Frontal cortex (tissue), 3 donors: ENCODE measurements at regions not wholly inside any gene's neighbourhood (a gene's known extent, or its start where the extent isn't known, plus 50 kb on each side); places are given as distances from the start of the nearest gene placed in this dataset.
"Not testable (repeated sequence)": the region's sequence is repeated elsewhere in the genome, so short reads cannot be mapped to it uniquely, and the experiment has no call there.

Experiments used
- DNase-seq, 2 donors: peaks; one replicate each; pipeline ENCODE4 v3.0.0; 2012; ENCODE audit warnings: low spot score in 2 of 2
- FAIRE-seq: peaks from 2 replicates; lab custom pipeline; 2012; peaks lifted over from hg19 to GRCh38; lab: Jason Lieb, UNC
- donor health status: control.
- donor health status: control.
- donor health status: control.

GRCh38 chr4:74543231-74543781 lies 98.4 kb downstream of the AREG start:
- DNase-seq (no peak), FAIRE-seq (no peak)

DNA sequence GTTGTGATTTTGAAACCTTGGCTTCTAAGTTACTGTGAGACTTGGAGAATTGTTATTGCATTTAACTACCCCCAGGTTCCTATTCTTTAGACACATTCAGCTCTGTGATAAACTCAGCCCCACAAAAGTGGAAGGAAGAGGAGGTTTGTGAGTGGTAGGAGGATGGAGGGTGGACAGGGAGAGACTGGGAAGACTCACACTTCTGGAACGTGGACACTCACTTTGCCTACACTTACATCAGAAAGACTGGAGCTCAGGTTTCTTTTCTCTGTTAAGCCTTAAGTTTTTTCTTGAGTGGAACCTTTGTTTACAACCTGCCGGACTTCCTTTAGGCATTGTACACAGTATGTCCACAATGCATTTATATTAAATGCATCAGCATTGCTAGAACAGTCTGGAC lies 99.0 kb downstream of the AREG start:
- DNase-seq: no peak
- FAIRE-seq: no peak

GRCh38 chr4:74544655-74545361 lies 99.9 kb downstream of the AREG start:
- no peak for DNase-seq
- no peak for FAIRE-seq

- no peak for FAIRE-seq
- DNase-seq: no peak
Measured at GRCh38 chr4:74545448-74545847, 100.5 kb downstream of the AREG start.

DNA sequence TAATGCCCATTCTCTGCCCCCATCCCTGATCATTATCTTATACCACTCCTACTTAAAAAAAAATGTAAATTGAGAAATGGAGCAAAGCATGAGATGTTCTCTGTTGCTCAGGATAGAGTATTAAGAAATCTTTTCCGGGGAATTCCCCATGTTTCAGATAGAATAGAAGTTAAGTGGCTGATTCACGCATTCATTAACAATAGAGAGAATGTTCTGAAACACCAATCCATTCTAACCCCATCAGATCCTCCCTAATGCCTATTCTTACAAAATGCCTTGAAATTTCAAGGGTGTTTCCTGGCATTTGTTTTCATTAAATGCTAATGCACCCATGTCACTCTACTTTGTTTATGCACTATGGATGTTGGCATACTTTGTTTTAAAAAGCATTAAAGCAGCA lies 101.1 kb downstream of the AREG start:
- DNase-seq (no peak), FAIRE-seq (no peak)

DNA sequence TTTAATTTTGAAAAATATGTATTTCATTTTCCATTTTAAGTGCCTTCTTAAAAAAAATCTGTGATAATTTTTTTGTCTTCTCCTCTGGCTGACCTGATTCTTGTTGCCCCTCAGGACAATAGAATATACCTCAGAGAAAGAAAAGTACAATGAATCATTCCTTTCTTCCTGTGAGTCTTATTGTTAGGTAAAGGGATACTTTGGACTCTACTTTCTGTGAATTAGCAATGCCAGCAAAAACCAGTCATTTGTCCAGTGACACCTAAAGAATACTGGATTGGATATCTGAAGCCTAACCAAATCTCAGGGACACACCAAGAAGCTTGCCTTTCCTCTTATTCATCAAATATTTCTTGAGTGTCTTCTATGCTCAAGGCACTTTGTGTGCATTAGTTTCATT lies 102.1 kb downstream of the AREG start:
- no peak for DNase-seq
- no peak for FAIRE-seq

- DNase-seq (no peak), FAIRE-seq (no peak)
Measured at GRCh38 chr4:74548561-74548960, 103.6 kb downstream of the AREG start.

DNA sequence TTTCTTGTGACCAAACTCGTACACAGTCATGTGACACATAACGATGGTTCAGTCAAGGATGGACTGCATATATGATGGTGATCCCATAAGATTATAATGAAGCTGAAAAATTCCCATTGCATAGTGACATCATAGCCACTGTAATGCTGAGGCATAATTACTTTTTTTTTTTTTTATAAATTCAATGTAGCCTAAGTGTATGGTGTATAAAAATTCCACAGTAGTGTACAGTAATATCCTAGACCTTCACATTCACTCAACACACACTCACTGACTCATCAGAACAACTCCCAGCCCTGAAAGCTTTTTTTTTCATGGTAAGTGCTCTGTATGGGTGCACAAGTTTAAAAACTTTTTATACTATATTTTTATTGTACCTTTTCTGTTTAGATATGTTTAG lies 105.0 kb downstream of the AREG start:
- DNase-seq: no peak
- FAIRE-seq: no peak

DNA sequence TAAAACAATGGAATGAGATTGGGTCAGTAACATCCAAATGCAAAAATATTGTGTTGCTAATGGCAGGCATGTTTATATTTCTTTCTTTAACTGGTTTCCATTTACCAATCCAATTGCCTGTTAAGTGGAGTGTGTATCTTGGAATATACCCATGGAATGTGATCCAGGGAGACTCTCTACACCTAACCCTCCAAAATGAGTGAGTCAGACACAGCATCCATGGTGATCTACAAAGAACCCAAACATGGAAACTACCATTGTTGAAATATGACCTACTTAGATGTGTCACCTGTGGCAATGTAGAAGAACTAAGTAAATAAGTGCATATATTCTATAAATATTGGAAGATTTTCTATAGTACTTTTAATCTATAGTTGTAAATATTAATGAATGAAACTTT lies 110.3 kb downstream of the AREG start:
- FAIRE-seq (no peak), DNase-seq (no peak)

DNA sequence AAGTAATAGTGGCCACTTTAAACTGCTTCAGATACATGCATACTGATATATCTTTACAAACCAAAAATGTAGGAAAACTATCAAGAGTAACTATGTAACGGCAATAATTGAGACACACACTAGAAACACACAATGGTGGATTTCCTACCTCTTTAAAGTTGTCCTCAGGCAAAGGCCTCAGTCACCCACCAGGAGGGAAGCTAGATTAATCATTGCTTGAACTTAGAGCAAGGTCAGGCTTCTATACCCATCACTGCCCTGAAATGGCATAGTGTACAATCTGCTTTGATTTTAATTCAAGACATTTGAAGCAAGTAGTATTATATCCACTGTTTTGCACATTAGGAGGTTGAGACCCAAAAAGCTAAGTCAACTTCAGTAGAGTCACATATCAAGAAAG lies 110.9 kb downstream of the AREG start:
- DNase-seq (no peak), FAIRE-seq (no peak)

DNA sequence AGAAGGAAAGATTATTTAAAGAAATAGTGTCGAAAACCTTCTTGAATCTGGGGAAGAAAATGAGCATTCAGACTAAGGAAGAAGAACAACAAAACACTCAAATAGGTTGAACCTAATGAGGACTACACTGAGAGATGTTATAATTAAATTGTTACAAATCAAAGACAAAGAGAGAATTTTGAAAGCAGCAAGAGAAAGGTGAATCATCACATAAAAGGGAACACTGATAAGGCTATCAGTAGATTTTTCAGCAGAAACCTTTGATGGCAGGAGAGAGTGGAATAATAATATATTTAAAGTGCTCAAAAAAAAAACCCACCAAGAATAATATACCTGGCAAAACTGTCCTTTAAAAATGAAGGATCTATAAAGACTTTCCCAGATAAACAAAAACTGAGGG lies 114.9 kb downstream of the AREG start:
- no peak for FAIRE-seq

DNA sequence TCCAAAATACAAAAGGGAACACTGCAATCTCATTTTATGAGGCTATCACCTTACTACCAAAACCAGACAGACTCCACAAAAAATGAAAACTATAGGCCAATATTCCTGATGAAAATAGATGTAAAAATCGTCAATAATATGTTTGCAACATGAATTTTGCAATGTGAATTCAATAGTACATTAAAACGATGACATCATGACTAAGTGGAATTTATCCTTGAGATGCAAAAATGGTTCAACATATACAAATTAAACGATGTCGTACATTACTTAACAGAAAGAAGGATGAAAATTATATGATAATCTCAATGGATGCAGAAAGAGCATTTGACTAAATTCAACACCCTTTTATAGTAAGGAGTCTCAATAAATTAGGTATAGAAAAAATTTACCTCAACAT lies 123.0 kb downstream of the AREG start:
- DNase-seq (no peak), FAIRE-seq (no peak)

More for the DNA sequence above, 114.9 kb downstream of the AREG start:
- no peak for DNase-seq

DNA sequence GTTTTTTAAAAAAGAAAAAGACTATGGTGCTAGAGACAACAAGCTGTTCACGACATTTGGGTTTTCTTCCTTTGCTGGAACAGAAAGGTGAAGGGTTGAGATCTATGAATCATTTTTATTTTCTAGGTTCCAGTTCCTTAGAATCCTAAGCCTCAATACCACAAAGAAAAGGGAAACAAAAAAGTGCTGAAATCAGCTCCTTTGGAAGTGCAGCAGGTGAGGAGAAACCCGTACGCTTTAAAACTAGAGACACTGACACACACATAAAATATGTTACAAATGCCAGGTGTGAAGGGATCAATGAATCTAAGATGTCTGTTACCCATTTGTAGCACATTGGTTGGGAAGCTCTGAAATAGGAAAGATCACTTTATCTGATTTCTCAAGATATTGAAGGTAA lies 125.2 kb downstream of the AREG start:
- FAIRE-seq: no peak
- DNase-seq: no peak

GRCh38 chr4:74578329-74578728 lies 133.4 kb downstream of the AREG start:
- no peak for FAIRE-seq

GRCh38 chr4:74578865-74579264 lies 133.9 kb downstream of the AREG start:
- FAIRE-seq, DNase-seq: not testable (repeated sequence)

More at GRCh38 chr4:74578329-74578728, 133.4 kb downstream of the AREG start:
- no peak for DNase-seq

DNA sequence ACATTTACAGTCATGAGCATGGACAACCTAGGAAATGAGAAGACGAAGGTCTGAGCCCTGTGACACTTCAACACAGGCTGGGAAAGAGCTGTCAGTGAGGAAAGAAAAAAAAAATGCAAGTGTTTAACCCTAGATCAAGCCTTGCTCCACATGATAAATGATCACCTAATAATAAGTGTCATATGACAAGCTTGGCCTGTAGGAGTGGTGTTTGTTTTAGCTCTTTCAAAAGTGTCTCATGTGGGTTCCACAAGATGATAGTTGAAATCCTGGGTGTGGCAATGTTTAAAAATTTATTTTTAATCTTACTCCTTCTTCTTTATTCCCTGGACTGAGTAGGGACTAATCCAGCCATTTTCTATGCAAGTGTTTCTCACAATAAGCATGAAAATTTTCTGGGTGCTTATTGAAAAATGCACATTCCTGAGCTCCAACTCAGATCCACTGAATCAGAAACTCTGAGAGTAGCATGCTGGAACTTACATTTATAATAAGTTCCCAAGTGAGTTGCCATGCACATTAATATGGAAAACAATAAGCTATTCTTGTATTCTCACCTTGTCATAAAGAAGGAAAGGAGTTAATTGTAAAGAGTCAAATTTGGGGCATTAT lies 138.3 kb downstream of the AREG start:
- DNase-seq: no peak
- no peak for FAIRE-seq

DNA sequence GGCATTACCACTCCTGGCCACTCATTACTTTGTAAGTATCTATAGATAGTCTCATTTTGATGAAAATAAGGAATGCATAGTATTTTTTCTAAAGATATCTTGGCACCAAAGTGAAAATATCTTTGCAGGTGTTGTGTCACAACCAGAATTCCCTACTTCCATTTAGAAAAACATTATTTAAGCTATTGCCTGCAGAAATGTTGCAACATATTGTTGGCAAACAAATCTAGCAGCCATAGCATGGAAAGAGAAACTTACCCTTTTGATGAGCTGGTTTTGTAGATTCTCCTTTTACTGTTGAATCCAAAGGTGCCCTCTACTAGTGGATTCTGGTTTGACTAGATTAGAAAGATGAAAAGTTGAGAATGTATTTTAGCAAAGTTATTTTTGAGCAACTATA lies 138.8 kb downstream of the AREG start:
- DNase-seq: no peak
- FAIRE-seq: no peak

- no peak for FAIRE-seq
- no peak for DNase-seq
Measured at GRCh38 chr4:74588350-74588749, 143.4 kb downstream of the AREG start.

- DNase-seq: no peak
- no peak for FAIRE-seq
Measured at GRCh38 chr4:74590476-74590875, 145.5 kb downstream of the AREG start.

DNA sequence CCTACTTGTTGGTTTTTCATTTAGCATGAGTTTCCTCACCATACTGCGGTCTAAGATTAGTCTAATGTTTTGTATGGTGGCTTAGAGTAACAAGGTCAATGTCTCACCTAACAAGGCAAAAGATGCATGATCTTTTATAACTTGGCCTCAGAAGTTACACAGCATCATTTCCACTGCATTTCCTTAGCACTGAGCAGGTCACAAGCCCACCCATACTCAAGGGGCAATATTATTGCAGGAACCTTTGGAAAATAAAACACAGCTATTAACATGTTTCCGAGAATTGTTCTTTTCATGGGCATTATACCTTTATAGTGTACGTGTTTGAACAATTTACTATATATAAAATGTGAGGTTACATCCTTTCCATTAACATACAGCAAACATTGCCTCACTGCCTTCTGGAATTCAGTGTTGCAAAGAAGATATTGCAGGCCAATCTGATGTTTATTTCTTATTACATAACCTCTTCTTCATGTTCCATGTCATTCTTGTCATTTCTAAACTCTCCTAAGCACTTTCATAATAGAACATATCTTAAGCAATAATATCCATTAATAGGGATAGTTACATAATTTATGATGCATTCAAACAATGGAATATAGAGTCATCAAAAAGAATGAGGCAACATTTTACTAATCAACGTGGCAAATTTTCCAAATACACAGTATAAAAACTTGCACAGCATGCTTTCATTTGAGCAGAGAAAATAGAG lies 153.8 kb downstream of the AREG start:
- no peak for DNase-seq
- FAIRE-seq: no peak

GRCh38 chr4:74603186-74603585 lies 158.2 kb downstream of the AREG start:
- DNase-seq (no peak), FAIRE-seq (no peak)
